HG03558 (cell line): ENCODE measurements at regions not wholly inside any gene's neighbourhood (a gene's known extent, or its start where the extent isn't known, plus 50 kb on each side); places are given as distances from the start of the nearest gene placed in this dataset.

Experiments
- ATAC-seq: cut with Tn5 transposase; IDR thresholded peaks from one replicate; pipeline ENCODE4 v1.9.1; 2021; ENCODE audit warnings: moderate number of reproducible peaks; ENCODE audit not compliant: unreplicated experiment; ENCODE audit errors: extremely low read depth

GRCh38 chr2:198328454-198328853, 524.1 kb downstream of the PLCL1 start:
- no peak for ATAC-seq

DNA sequence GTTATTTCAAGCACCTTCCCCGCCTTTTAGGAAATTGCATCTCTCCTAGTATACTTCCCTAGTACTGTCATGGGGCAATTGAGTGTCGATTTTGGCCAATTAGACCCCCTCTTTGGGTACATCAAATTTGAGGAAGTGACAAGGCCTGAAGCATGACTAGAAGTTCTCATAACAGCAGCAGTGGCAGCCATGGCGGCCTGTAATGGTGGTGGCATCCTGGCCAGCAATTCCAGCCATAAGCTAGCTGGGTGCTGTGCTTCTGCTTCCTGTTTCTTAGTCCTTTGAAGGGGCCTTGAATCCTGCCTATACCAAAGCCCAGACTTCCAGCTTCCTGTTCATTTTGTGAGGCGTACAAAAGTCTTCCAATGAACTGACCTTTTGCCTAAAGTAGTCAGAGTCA, 523.1 kb downstream of the PLCL1 start:
- no peak for ATAC-seq

DNA sequence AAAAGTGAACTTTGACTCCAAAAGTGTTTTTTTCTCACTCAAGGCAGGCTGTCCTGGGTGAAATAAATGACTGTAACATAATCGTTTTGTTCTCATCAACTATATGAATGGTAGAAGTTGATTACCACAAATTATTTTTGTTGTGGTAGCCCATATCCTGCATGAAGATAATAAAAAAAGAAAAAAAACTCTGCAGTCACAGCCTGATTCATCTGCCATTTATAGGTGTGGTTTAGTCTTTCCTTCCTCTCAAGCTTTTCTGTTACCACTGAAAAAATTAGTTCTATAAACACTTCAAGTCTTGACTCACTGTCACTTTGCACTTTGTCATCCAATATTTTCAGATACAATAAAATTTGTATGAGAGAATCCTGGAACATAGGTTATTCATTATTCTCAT, 522.0 kb downstream of the PLCL1 start:
- ATAC-seq: no peak

- ATAC-seq: no peak
Measured at GRCh38 chr2:198325359-198325758, 521.0 kb downstream of the PLCL1 start.

DNA sequence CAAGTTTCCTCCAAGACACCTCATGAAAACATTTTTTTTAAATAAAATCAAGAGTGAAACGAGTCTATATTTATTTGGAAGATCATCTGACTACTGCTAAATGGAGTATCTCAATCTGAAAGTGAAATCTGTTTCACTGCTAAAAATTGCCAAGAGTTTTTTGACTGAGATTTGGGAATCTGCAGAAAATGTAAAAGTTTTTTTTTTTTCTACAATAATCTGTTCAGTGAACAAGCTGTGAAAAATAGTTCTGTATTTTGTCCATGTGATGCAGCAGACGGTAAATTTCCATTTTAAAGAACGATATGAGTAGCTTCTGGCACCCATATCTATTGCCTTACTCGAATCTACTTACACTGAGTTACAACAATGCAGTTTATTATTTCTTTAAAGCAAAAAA, 519.7 kb downstream of the PLCL1 start:
- ATAC-seq: no peak

DNA sequence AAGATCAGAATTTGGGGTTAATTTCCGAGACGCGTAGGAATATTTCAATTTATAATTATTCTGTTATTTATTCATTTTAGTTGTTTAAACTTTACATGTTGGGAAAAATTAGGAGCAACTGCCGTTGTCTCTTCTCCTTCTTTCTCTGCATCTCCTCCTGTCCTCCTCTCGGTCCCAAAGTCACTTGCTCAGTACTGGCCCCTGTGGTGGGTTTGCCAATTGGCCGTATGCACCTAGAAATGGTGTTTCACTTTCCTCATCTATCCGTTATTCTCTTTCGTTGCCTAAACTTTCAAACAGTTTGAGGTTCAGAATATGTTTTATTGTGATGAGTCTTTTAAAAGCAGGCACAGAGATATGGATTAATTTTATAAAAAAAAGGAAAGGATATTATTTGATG, 517.9 kb downstream of the PLCL1 start:
- no peak for ATAC-seq

DNA sequence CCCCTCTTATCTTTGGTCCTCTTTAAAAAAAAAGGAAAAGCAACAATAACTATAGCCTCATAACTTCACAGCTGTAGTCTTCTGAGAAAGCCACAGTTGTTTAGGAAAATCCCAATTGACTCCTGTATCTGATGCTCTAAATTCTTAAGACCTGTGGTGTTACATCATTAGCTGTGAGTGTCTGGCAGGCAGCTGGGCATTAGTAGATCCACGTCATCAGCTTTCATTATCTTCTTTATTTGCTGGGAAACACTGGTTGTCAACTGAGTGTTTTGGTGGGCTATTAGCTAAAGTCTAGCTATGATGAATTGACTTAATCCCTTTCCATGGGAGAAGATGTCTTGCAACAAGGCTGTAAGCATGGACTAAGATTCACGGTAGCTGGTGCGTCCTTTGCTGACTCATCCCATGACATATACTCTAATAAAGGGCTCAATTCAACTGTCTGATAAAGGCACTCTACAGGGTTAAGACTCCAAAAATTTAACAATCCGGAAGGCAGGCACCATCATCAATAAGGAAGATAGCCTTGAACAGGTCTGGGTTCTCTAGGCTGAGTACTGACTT, 517.2 kb downstream of the PLCL1 start:
- ATAC-seq: no peak

DNA sequence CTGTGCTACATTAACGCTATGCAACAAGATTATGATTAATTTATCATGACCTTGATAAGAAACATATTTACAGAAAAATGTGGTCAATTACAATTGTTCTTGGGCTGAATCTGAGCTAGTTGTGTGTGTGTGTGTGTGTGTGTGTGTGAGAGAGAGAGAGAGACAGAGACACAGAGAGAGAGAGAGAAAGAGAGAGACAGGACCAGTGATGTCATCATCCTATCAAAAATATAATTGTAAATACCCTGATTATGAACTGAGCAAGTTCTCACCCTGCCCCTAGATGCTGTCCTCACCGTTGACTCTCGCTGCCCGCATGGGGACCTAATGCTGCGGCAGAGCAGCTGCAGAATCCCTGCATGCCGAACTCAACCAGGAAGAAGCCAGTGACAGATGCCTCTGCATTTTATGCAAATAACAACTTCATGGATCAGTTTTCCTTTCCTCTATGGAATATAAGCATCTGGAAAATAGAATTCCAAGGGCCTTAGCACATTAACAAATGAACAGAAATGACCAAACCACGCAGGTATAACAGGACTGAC, 512.5 kb downstream of the PLCL1 start:
- no peak for ATAC-seq

DNA sequence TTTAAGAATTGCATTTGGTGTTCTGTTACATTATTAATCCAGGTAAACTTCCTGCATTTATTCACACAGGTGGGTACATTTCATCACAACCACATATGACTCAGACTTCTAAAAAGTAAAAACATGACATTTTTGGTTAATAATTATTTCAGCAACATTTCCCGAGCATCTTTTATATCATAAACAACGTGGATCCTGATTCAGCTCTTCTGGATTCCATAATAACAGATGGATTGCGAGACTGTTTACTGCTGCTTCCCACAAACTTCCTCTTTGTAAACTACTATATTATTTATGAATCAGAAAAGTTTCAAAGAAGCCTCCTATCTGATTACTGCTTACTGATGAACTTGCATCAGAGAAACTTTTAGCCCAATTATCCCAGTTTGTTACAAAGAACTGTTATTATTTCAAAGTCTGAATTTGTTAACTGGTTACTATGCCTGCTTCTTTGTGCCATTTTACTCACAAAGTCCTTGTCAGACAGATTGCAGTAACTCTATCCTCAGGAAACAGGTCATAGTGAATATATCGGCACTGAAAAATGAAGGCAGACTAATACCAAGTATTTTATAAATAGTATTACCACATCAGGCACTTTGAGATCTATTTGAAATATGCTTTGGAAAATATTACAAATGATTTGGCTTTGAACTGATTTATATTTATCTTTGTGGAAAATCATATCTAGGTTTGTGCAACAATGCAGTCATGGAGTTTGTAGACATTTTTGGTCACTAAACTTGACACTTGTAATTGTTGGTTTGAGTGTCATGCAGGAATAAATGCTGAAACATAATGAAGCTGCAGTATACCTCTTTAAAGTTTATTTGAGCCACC, 511.6 kb downstream of the PLCL1 start:
- ATAC-seq: no peak

GRCh38 chr2:198314559-198315153, 510.3 kb downstream of the PLCL1 start:
- ATAC-seq: no peak

- ATAC-seq: no peak
Measured at GRCh38 chr2:198312596-198313483, 508.4 kb downstream of the PLCL1 start.

- ATAC-seq: no peak
Measured at GRCh38 chr2:198311020-198311419, 506.6 kb downstream of the PLCL1 start.

DNA sequence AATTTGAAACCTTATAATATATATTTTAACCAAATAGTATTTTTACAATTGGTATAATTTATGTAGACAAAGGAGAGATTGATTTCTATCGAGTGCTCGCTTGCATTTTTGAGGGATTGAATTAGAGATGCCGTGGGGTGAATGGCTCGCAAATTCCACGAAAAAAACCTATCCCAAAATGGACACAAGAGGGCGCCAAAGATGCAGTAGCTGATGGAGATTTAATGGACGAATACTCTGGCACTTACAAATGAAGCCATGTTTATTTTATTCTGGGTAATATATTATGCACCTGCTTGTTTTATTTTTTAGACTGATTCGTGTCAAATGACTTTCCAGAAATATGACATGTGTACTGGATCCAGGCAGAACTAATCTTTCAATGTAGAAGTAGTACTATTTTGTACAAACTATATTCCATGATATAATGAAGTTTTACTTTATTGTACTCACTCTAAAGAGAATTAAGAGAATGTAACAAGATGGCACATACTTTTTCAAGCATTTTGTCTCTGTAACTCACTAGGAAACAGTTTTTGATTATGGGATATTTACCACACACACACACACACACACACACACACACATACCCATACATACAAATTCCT, 505.4 kb downstream of the PLCL1 start:
- no peak for ATAC-seq

DNA sequence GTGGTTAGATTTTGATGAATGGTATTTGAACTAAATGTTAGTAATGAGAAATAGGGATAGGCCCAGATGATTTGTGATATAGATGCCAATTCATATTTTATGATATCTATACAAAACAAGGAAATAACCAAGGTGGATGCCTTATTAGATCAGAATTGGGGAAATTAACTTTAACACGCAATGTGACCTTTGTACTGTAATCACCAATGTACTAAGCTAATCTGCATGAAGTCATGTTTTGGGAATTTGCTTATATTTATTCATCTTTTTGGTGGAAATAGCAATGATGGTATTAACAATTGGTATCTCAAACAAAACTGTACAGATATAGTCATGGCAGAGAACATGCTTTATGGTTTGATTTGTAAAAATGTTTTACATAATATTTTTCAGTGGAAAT, 504.7 kb downstream of the PLCL1 start:
- ATAC-seq: no peak

DNA sequence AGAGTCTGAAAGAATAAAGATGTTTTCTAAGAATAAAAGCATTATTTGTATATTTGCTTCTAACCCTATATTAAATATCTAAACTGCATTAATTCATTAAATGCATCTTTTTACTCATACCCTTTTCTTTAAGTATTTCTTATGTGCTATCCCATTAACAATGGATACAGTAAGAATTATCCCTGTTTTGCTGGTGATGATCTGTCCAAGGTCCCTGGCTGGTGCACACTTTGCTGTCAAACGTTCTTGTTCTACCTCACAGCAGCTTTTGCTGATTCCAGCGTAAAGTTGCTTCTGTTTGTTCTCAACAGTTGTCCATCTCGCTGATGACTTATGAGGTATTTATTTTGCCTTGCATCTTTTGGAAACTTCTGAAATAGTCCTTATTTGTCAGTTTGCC, 504.0 kb downstream of the PLCL1 start:
- no peak for ATAC-seq

GRCh38 chr2:198307093-198307492, 502.7 kb downstream of the PLCL1 start:
- ATAC-seq: no peak

DNA sequence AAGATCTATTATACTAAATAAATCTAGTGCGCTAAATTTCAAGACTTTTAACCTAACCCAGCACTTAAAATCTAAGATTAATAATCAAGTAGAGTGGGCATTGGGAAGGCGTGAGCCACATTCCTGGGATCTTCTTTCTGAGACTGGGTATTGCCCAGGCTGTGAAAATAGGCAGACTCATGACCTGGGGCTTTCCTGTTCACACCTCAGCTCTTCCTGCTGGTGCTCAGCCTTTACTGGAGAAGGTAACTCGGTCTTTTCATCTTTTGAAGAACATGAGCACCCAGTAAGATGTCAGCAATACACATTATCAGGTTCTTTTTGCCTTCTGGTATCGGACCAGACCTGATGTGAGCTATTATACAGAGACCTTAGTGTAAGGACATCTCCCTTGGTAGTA, 500.5 kb downstream of the PLCL1 start:
- no peak for ATAC-seq

DNA sequence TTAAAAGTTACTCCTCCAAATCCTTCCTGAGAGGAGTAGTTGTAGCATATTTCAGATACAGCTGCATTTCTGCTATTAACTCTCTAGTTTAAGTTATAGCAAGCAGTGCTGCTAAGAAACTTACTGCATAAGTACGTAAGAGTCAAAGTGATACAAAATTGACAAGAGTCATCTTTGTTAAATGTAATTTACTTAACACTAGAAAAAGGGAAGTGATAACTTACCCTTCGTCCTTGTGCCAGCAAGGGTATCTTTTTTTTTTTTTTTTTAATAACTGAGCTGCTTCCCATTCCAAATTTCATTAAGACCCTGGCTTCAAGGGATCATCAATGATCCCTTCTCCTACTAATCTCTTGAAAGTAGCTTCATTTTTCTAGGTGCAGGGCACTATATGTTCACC, 493.0 kb downstream of the PLCL1 start:
- no peak for ATAC-seq

DNA sequence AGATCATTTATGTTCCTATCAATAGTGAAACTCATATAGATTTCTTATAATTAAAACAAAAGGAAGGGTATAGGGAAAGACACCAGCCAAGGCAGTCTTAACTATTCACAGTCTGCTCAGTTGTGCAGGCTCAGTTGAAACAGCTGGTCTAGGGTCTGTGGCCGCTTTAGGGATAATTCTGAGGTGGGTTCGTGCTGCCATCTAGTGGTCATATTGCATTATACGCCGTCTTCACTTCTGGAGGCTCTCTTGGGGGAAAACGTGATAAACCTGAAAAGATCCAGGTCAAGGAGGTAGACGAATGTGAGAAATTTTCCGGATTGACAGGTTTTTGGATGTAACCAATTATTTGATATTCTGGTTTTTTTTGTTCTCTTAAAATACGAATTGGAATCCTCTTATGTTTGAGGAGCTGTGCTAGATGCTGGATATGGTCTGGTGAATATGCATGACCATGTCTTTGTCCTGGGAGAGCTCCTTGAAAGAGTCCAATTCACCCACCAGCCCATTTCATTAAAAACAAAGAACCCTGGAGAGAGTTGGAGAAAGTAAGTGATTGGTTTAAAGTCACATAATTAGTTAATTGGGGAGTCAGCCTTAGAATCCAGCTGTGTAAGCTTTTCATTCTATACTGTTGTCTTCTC, 492.4 kb downstream of the PLCL1 start:
- ATAC-seq: peak; percentile 82

DNA sequence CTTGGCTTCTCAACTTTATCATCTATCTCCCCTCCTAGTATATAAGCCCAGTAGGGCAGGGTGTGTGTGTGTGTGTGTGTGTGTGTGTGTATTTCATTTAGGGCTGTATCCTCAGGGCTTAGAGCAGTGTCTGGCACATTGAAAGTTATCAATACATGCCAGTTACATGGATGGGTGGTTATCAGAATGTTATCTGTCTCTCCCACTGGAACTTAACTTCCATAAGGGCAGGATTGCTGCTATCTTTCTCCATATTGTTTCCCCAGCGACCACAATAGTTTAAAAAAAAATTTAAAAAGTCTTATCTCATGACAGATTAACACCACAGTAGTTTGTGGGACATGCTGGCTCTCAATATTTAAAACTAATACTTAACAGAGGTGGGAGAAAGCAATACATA, 488.9 kb downstream of the PLCL1 start:
- no peak for ATAC-seq
